ENCODE measurements at regions not wholly inside any gene's neighbourhood (a gene's known extent, or its start where the extent isn't known, plus 50 kb on each side); places are given as distances from the start of the nearest gene placed in this dataset.

GRCh38 chr10:92747066-92747465 is 57.3 kb downstream of the HHEX start:
- intact Hi-C loops (cut with DNase I): no loop called here
- DNase-seq: no peak
- no peak for ATAC-seq

- intact Hi-C loops (cut with DNase I): no loop called here
- ATAC-seq (no peak), DNase-seq (no peak)
Observed at GRCh38 chr10:92747600-92747999, 57.8 kb downstream of the HHEX start.

GRCh38 chr10:92750791-92751533 is 61.2 kb downstream of the HHEX start:
- no peak for ATAC-seq
- intact Hi-C loops (cut with DNase I): no loop called here
- no peak for DNase-seq

GRCh38 chr10:92751534-92751811 is 61.7 kb downstream of the HHEX start:
- no peak for ATAC-seq
- DNase-seq: no peak
- intact Hi-C loops (cut with DNase I): no loop called here

DNA sequence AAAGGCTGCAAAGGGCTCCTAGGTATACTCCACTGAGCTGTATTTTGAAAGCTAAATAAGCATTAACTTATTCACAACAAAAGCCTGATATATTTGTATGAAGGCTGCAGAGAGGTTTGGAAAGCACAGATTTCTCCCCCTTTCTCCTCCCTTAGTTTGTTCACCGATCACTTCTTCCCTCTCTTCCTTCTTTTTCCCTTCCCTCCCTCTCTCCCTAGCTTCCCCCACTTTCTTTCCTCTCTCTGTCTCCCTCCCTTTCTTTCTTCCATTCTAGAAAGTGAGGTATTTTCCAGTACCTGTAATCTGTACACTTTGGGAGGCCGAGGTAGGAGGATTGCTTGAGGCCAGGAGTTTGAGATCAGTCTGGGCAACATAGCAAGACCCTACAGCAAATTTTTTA is 62.1 kb downstream of the HHEX start:
- DNase-seq: no peak
- ATAC-seq: no peak
- intact Hi-C loops (cut with DNase I): no loop called here

- no peak for ATAC-seq
- intact Hi-C loops (cut with DNase I): no loop called here
- no peak for DNase-seq
Observed at GRCh38 chr10:92753865-92754264, 64.1 kb downstream of the HHEX start.

- ATAC-seq (no peak), DNase-seq (no peak)
- intact Hi-C loops (cut with DNase I): no loop called here
Observed at GRCh38 chr10:92755725-92756124, 66.0 kb downstream of the HHEX start.

- intact Hi-C loops (cut with DNase I): no loop called here
- ATAC-seq (peak; percentile 20 to 36), DNase-seq (no peak)
Observed at GRCh38 chr10:92756201-92757065, 66.7 kb downstream of the HHEX start.

GRCh38 chr10:92757066-92757710 is 67.4 kb downstream of the HHEX start:
- intact Hi-C loops (cut with DNase I): no loop called here
- DNase-seq: peak; percentile 92
- ATAC-seq: peak; percentile 97

DNA sequence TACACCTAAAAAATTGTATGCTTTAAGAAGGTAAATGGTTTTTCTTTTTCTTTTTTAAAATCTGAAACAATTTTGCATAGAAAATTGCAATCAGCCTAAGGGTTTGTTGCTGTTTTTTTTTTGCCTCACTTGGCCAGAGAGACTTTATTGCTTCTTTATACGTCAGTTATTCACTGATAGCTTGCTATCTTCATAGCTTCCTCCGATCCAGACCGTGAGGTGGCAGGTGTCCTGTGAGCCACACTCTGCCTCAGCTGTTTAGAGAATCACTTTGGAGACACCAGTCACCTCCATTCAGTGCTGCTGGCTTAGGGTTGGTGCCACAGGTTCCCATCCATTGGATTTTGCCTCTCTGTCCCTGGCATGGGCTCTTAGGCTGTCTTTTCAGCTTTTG is 68.0 kb downstream of the HHEX start:
- ATAC-seq (peak; percentile 9 to 22), DNase-seq (no peak)
- intact Hi-C loops (cut with DNase I): no loop called here

GRCh38 chr10:92758594-92758993 is 68.8 kb downstream of the HHEX start:
- ATAC-seq: no peak
- no peak for DNase-seq
- intact Hi-C loops (cut with DNase I): no loop called here

DNA sequence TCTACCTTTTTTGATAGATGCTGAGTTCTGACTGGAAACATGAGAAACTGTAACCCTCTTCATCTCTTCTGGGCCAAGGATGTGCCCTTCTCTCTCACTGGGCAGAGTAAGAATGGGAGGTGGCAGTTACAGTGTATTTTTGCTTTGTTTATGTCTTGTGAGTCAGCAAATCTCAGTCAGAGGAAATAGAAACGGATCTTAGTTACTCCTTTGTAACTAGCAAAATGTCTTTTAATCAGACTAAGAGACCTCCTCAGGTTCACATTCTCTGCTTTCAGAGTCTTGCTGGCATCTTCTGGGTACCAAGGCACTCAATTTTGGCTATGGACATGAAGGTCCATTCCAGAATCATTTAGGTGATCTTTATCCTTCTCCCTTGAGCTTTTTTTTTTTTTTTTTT is 70.9 kb downstream of the HHEX start:
- intact Hi-C loops (cut with DNase I): no loop called here
- DNase-seq: no peak
- no peak for ATAC-seq

GRCh38 chr10:92761571-92761970 is 71.8 kb downstream of the HHEX start:
- ATAC-seq (no peak), DNase-seq (no peak)
- intact Hi-C loops (cut with DNase I): no loop called here

GRCh38 chr10:92763634-92764155 is 73.9 kb downstream of the HHEX start:
- intact Hi-C loops (cut with DNase I): no loop called here
- ATAC-seq (no peak), DNase-seq (no peak)

DNA sequence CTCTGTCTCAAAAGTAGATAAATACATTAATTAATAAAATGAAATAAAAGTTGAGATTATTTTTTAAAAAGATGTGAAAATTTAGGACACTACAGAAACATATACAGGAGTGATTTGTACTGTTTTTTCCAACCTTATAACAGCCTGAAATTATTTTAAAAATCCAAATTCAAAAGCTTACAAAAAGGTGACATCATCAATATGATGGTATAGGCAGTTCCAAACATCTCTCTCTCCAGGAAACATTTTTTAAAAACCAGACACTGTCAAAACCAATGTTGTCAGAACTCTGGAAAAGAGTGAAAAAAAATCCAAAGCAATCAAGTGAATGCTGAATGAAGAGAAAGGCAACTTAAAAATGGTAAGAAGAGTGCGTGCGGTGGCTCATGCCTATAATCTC is 76.7 kb downstream of the HHEX start:
- no peak for DNase-seq
- intact Hi-C loops (cut with DNase I): no loop called here
- no peak for ATAC-seq

- no peak for DNase-seq
- intact Hi-C loops (cut with DNase I): no loop called here
- no peak for ATAC-seq
Observed at GRCh38 chr10:92768104-92768503, 78.3 kb downstream of the HHEX start.

GRCh38 chr10:92773776-92774175 is 74.5 kb upstream of the EXOC6 start:
- intact Hi-C loops (cut with DNase I): no loop called here

GRCh38 chr10:92778091-92778490 is 70.2 kb upstream of the EXOC6 start:
- DNase-seq: no peak
- intact Hi-C loops (cut with DNase I): no loop called here
- ATAC-seq: no peak

More at GRCh38 chr10:92773776-92774175, 74.5 kb upstream of the EXOC6 start:
- DNase-seq: no peak
- no peak for ATAC-seq

DNA sequence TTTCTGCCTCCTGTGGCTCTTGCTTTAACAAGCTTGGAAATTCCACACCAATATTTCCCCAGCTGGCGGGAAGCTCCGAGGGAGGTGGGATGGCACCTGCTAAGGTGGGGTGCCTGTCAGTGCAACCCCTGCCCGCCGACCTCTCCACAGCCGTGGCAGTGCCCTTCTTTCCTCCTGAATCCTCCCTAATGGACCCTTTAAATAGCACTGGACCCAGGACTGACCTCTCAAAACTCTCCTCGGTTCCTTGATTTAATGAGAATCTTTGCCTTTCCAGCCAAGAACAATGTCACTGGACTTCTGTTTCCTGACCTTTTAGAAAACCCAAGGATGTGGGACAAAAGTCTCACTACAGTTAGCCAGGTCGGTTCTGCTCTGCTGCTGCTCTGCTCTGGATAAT is 63.2 kb upstream of the EXOC6 start:
- DNase-seq (no peak), ATAC-seq (no peak)
- intact Hi-C loops (cut with DNase I): no loop called here

GRCh38 chr10:92787557-92788152 is 60.7 kb upstream of the EXOC6 start:
- ATAC-seq: no peak

More at GRCh38 chr10:92787557-92788152, 60.7 kb upstream of the EXOC6 start:
- no peak for DNase-seq
- intact Hi-C loops (cut with DNase I): no loop called here

Measured in left cardiac atrium (tissue), 4 donors.